ENCODE measurements at regions not wholly inside any gene's neighbourhood (a gene's known extent, or its start where the extent isn't known, plus 50 kb on each side); places are given as distances from the start of the nearest gene placed in this dataset.

GRCh38 chr7:136530831-136531230 lies 337.6 kb upstream of the CHRM2 start:
- Histone ChIP-seq H3K9me3 (ENCODE audit: control insufficient read depth, insufficient read depth, low read length) (no peaks in the 10 kb centered on the region), H3K36me3 (ENCODE audit: insufficient read depth, low read length) (no peaks in the 10 kb centered on the region), H3K9ac (ENCODE audit: low read depth, low read length) (no peak overlapping the region), H3K4me1 (ENCODE audit: insufficient read depth, low read length) (0 out of 2 replicates have a peak, but pooled peaks cover 3% of the 10 kb centered on the region)

GRCh38 chr7:136528329-136528728 lies 340.1 kb upstream of the CHRM2 start:
- no peak overlapping the region for H3K9ac ChIP-seq (ENCODE audit: low read depth, low read length)
- H3K9me3 ChIP-seq (ENCODE audit: control insufficient read depth, insufficient read depth, low read length), result no peaks in the 10 kb centered on the region
- 0 out of 2 replicates have a peak, but pooled peaks cover 3% of the 10 kb centered on the region for H3K4me1 ChIP-seq (ENCODE audit: insufficient read depth, low read length)
- no peaks in the 10 kb centered on the region for H3K36me3 ChIP-seq (ENCODE audit: insufficient read depth, low read length)

GRCh38 chr7:136527554-136527953 lies 340.9 kb upstream of the CHRM2 start:
- Histone ChIP-seq H3K9me3 (ENCODE audit: control insufficient read depth, insufficient read depth, low read length) (no peaks in the 10 kb centered on the region), H3K4me1 (ENCODE audit: insufficient read depth, low read length) (0 out of 2 replicates have a peak, but pooled peaks cover 3% of the 10 kb centered on the region), H3K9ac (ENCODE audit: low read depth, low read length) (no peak overlapping the region), H3K36me3 (ENCODE audit: insufficient read depth, low read length) (no peaks in the 10 kb centered on the region)

- H3K4me1 ChIP-seq (ENCODE audit: insufficient read depth, low read length), result 0 out of 2 replicates have a peak, but pooled peaks cover 3% of the 10 kb centered on the region
- H3K36me3 ChIP-seq (ENCODE audit: insufficient read depth, low read length), result no peaks in the 10 kb centered on the region
- H3K9me3 ChIP-seq (ENCODE audit: control insufficient read depth, insufficient read depth, low read length), result no peaks in the 10 kb centered on the region
- no peak overlapping the region for H3K9ac ChIP-seq (ENCODE audit: low read depth, low read length)
These were observed 341.9 kb upstream of the CHRM2 start for GRCh38 chr7:136526408-136527105.

GRCh38 chr7:136523571-136523970 lies 344.9 kb upstream of the CHRM2 start:
- no peaks in the 10 kb centered on the region for H3K9me3 ChIP-seq (ENCODE audit: control insufficient read depth, insufficient read depth, low read length)
- H3K9ac ChIP-seq (ENCODE audit: low read depth, low read length), result no peak overlapping the region
- 0 out of 2 replicates have a peak, but pooled peaks cover 3% of the 10 kb centered on the region for H3K4me1 ChIP-seq (ENCODE audit: insufficient read depth, low read length)
- H3K36me3 ChIP-seq (ENCODE audit: insufficient read depth, low read length), result no peaks in the 10 kb centered on the region

GRCh38 chr7:136517971-136518370 lies 350.5 kb upstream of the CHRM2 start:
- Histone ChIP-seq H3K4me1 (ENCODE audit: insufficient read depth, low read length) (peaks cover 6% of the 10 kb centered on the region; the same call in 1 of the 2 replicates), H3K36me3 (ENCODE audit: insufficient read depth, low read length) (no peaks in the 10 kb centered on the region), H3K9ac (ENCODE audit: low read depth, low read length) (no peak overlapping the region), H3K9me3 (ENCODE audit: control insufficient read depth, insufficient read depth, low read length) (no peaks in the 10 kb centered on the region)

- Histone ChIP-seq H3K4me1 (ENCODE audit: insufficient read depth, low read length) (peaks cover 6% of the 10 kb centered on the region; the same call in 1 of the 2 replicates), H3K36me3 (ENCODE audit: insufficient read depth, low read length) (no peaks in the 10 kb centered on the region), H3K9me3 (ENCODE audit: control insufficient read depth, insufficient read depth, low read length) (no peaks in the 10 kb centered on the region), H3K9ac (ENCODE audit: low read depth, low read length) (no peak overlapping the region)
These were observed 353.7 kb upstream of the CHRM2 start for GRCh38 chr7:136514776-136515175.

GRCh38 chr7:136513744-136514143 lies 354.7 kb upstream of the CHRM2 start:
- Histone ChIP-seq H3K36me3 (ENCODE audit: insufficient read depth, low read length) (no peaks in the 10 kb centered on the region), H3K9me3 (ENCODE audit: control insufficient read depth, insufficient read depth, low read length) (no peaks in the 10 kb centered on the region), H3K9ac (ENCODE audit: low read depth, low read length) (no peak overlapping the region), H3K4me1 (ENCODE audit: insufficient read depth, low read length) (peaks cover 6% of the 10 kb centered on the region; the same call in 1 of the 2 replicates)

- Histone ChIP-seq H3K36me3 (ENCODE audit: insufficient read depth, low read length) (no peaks in the 10 kb centered on the region), H3K9ac (ENCODE audit: low read depth, low read length) (no peak overlapping the region)
These were observed 359.0 kb upstream of the CHRM2 start for GRCh38 chr7:136509466-136509865.

GRCh38 chr7:136502162-136502561 lies 366.3 kb upstream of the CHRM2 start:
- Histone ChIP-seq H3K4me1 (ENCODE audit: insufficient read depth, low read length) (no peaks in the 10 kb centered on the region; the same call in 1 of the 2 replicates), H3K9me3 (ENCODE audit: control insufficient read depth, insufficient read depth, low read length) (no peaks in the 10 kb centered on the region), H3K9ac (ENCODE audit: low read depth, low read length) (no peak overlapping the region), H3K36me3 (ENCODE audit: insufficient read depth, low read length) (no peaks in the 10 kb centered on the region)

More at GRCh38 chr7:136509466-136509865, 359.0 kb upstream of the CHRM2 start:
- no peaks in the 10 kb centered on the region; the same call in 1 of the 2 replicates for H3K4me1 ChIP-seq (ENCODE audit: insufficient read depth, low read length)
- no peaks in the 10 kb centered on the region for H3K9me3 ChIP-seq (ENCODE audit: control insufficient read depth, insufficient read depth, low read length)

GRCh38 chr7:136501151-136501550 lies 367.3 kb upstream of the CHRM2 start:
- Histone ChIP-seq H3K9me3 (ENCODE audit: control insufficient read depth, insufficient read depth, low read length) (no peaks in the 10 kb centered on the region), H3K9ac (ENCODE audit: low read depth, low read length) (no peak overlapping the region), H3K4me1 (ENCODE audit: insufficient read depth, low read length) (no peaks in the 10 kb centered on the region; the same call in 1 of the 2 replicates), H3K36me3 (ENCODE audit: insufficient read depth, low read length) (no peaks in the 10 kb centered on the region)

GRCh38 chr7:136496551-136496950 lies 371.9 kb upstream of the CHRM2 start:
- H3K4me1 ChIP-seq (ENCODE audit: insufficient read depth, low read length), result no peaks in the 10 kb centered on the region
- no peaks in the 10 kb centered on the region for H3K36me3 ChIP-seq (ENCODE audit: insufficient read depth, low read length)
- no peaks in the 10 kb centered on the region for H3K9me3 ChIP-seq (ENCODE audit: control insufficient read depth, insufficient read depth, low read length)
- no peak overlapping the region for H3K9ac ChIP-seq (ENCODE audit: low read depth, low read length)

GRCh38 chr7:136495081-136495480 lies 373.4 kb upstream of the CHRM2 start:
- H3K4me1 ChIP-seq (ENCODE audit: insufficient read depth, low read length), result no peaks in the 10 kb centered on the region
- H3K9ac ChIP-seq (ENCODE audit: low read depth, low read length), result no peak overlapping the region
- no peaks in the 10 kb centered on the region for H3K36me3 ChIP-seq (ENCODE audit: insufficient read depth, low read length)
- no peaks in the 10 kb centered on the region for H3K9me3 ChIP-seq (ENCODE audit: control insufficient read depth, insufficient read depth, low read length)

GRCh38 chr7:136492366-136492765 lies 376.1 kb upstream of the CHRM2 start:
- Histone ChIP-seq H3K9ac (ENCODE audit: low read depth, low read length) (no peak overlapping the region), H3K9me3 (ENCODE audit: control insufficient read depth, insufficient read depth, low read length) (no peaks in the 10 kb centered on the region), H3K36me3 (ENCODE audit: insufficient read depth, low read length) (no peaks in the 10 kb centered on the region), H3K4me1 (ENCODE audit: insufficient read depth, low read length) (no peaks in the 10 kb centered on the region)

- Histone ChIP-seq H3K9ac (ENCODE audit: low read depth, low read length) (no peak overlapping the region), H3K4me1 (ENCODE audit: insufficient read depth, low read length) (no peaks in the 10 kb centered on the region), H3K36me3 (ENCODE audit: insufficient read depth, low read length) (no peaks in the 10 kb centered on the region), H3K9me3 (ENCODE audit: control insufficient read depth, insufficient read depth, low read length) (no peaks in the 10 kb centered on the region)
These were observed 378.6 kb upstream of the CHRM2 start for GRCh38 chr7:136489808-136490207.

Data from ES-I3 (cell line).